PC-9 (cell line): ENCODE measurements at regions not wholly inside any gene's neighbourhood (a gene's known extent, or its start where the extent isn't known, plus 50 kb on each side); places are given as distances from the start of the nearest gene placed in this dataset.

ENCODE experiments used
- BruUV-seq: library from RNA; stranded (reverse); fragments of 400-500 nt; replicated peaks from 2 replicates; lab custom pipeline; 2021; lab: Mats Ljungman, UMichigan
- CTCF ChIA-PET: fragments of 300-600 bp; sonication (Branson Sonifier 250); formaldehyde crosslinking; loops from one replicate; lab custom pipeline; 2022; ENCODE audit warnings: antibody characterized with exemption; lab: Charles Lee
- POLR2A ChIA-PET: fragments of 300-600 bp; sonication (Branson Sonifier 250); formaldehyde crosslinking; loops from one replicate; lab custom pipeline; 2022; ENCODE audit warnings: antibody characterized with exemption; ENCODE audit not compliant: unreplicated experiment; lab: Charles Lee
- DNase-seq, 2 experiments: peaks; one replicate each; pipeline versions ENCODE4 v3.0.0 to v3.0.0-alpha.2; 2015 to 2022; ENCODE audit warnings: mixed read lengths in 1 of 2
- H2AFZ ChIP-seq: fragments of 200-600 bp; sonication (generic); 2 replicates; pipeline ENCODE4 v1.8.1; 2017; ENCODE audit warnings: antibody characterized with exemption
- H3F3A ChIP-seq: fragments of 200-600 bp; sonication (generic); 2 replicates; pipeline ENCODE4 v1.8.1; 2017; ENCODE audit warnings: antibody characterized with exemption, mild to moderate bottlenecking, low read depth; ENCODE audit not compliant: insufficient read depth
- H3K27ac ChIP-seq: fragments of 200-600 bp; sonication (generic); 2 replicates; pipeline ENCODE4 v1.6.1; 2016; ENCODE audit warnings: mixed run types
- H3K27me3 ChIP-seq: fragments of 200-600 bp; sonication (generic); 2 replicates; pipeline ENCODE4 v1.6.1; 2016; ENCODE audit warnings: low read depth, mixed run types; ENCODE audit not compliant: insufficient read depth
- H3K36me3 ChIP-seq: fragments of 200-600 bp; sonication (generic); 2 replicates; pipeline ENCODE4 v1.6.1; 2016; ENCODE audit warnings: low read depth, mixed run types
- H3K4me1 ChIP-seq: fragments of 200-600 bp; sonication (generic); replicated peaks from 2 replicates; pipeline ENCODE4 v1.6.1; 2016; ENCODE audit warnings: mixed run types; ENCODE audit not compliant: insufficient read depth
- H3K4me2 ChIP-seq: fragments of 200-600 bp; sonication (generic); 2 replicates; pipeline ENCODE4 v1.6.1; 2017; ENCODE audit warnings: mixed run types
- H3K4me3 ChIP-seq: fragments of 200-600 bp; sonication (generic); 2 replicates; pipeline ENCODE4 v1.6.1; 2016; ENCODE audit warnings: mixed run types
- H3K79me2 ChIP-seq: fragments of 200-600 bp; sonication (generic); 2 replicates; pipeline ENCODE4 v1.6.1; 2017; ENCODE audit warnings: low read depth, mixed run types
- H3K9me2 ChIP-seq: fragments of 200-600 bp; sonication (generic); 2 replicates; pipeline ENCODE4 v1.8.1; 2017; ENCODE audit warnings: mild to moderate bottlenecking; ENCODE audit not compliant: insufficient read depth
- H3K9me3 ChIP-seq: fragments of 200-600 bp; sonication (generic); 2 replicates; pipeline ENCODE4 v1.8.1; 2016; ENCODE audit warnings: low read depth; ENCODE audit not compliant: insufficient read depth
- H4K20me1 ChIP-seq: fragments of 200-600 bp; sonication (generic); 2 replicates; pipeline ENCODE4 v1.8.1; 2017; ENCODE audit not compliant: insufficient read depth
- CTCF ChIP-seq: fragments of 200-600 bp; sonication (generic); conservative IDR thresholded peaks from 2 replicates; pipeline ENCODE4 v1.6.1; 2017; ENCODE audit warnings: mixed run types, antibody characterized with exemption, mild to moderate bottlenecking, moderate library complexity
- EZH2 ChIP-seq: fragments of 200-600 bp; sonication (generic); IDR thresholded peaks from 2 replicates; pipeline ENCODE4 v1.8.0; 2017; ENCODE audit warnings: antibody characterized with exemption, low read depth
- intact Hi-C: fragments of 100-400 bp; cut with micrococcal nuclease; formaldehyde crosslinking; loops from one replicate; pipeline ENCODE4 v1.10.0; 2022; ENCODE audit not compliant: unreplicated experiment

GRCh38 chr15:95503640-95504225 is 826.8 kb upstream of the NR2F2 start:
- no peaks in the 10 kb centered on the region for H3K9me3 ChIP-seq
- no peaks in the 10 kb centered on the region for H3F3A ChIP-seq
- TF ChIP-seq EZH2: no peak
- no peak for TF ChIP-seq CTCF
- CTCF ChIA-PET: no interaction called here
- no peak overlapping the region for H3K4me3 ChIP-seq
- POLR2A ChIA-PET: no interaction called here
- no TSS peak for BruUV-seq
- H3K27me3 ChIP-seq: no peaks in the 10 kb centered on the region
- no peak for DNase-seq
- H3K36me3 ChIP-seq: no peaks in the 10 kb centered on the region
- no peak overlapping the region for H3K27ac ChIP-seq
- no peaks in the 10 kb centered on the region for H3K9me2 ChIP-seq
- no peaks in the 10 kb centered on the region for H4K20me1 ChIP-seq
- H2AFZ ChIP-seq: no peak overlapping the region
- intact Hi-C loops: no loop called here
- no peak overlapping the region for H3K4me2 ChIP-seq
- H3K79me2 ChIP-seq: no peaks in the 10 kb centered on the region
- no peaks in the 10 kb centered on the region for H3K4me1 ChIP-seq

- Histone ChIP-seq H3K79me2 (no peaks in the 10 kb centered on the region), H3F3A (no peaks in the 10 kb centered on the region), H2AFZ (no peak overlapping the region), H3K36me3 (no peaks in the 10 kb centered on the region), H3K27ac (no peak overlapping the region), H3K4me1 (no peaks in the 10 kb centered on the region), H3K27me3 (no peaks in the 10 kb centered on the region), H3K4me3 (no peak overlapping the region), H3K4me2 (no peak overlapping the region), H3K9me2 (no peaks in the 10 kb centered on the region), H4K20me1 (no peaks in the 10 kb centered on the region), H3K9me3 (no peaks in the 10 kb centered on the region)
- no peak for TF ChIP-seq EZH2
- TF ChIP-seq CTCF: no peak
- BruUV-seq: no TSS peak
- ChIA-PET POLR2A (no interaction called here), CTCF (no interaction called here)
- intact Hi-C loops: no loop called here
- DNase-seq: no peak
Measured at GRCh38 chr15:95511671-95512070, 818.8 kb upstream of the NR2F2 start.

- intact Hi-C loops: no loop called here
- H3K79me2 ChIP-seq: no peaks in the 10 kb centered on the region
- H3K4me2 ChIP-seq: no peak overlapping the region
- no peaks in the 10 kb centered on the region for H3K36me3 ChIP-seq
- BruUV-seq: no TSS peak
- no peaks in the 10 kb centered on the region for H3K9me2 ChIP-seq
- no peaks in the 10 kb centered on the region for H3K4me1 ChIP-seq
- TF ChIP-seq CTCF (no peak), EZH2 (no peak)
- H3F3A ChIP-seq: no peaks in the 10 kb centered on the region
- H3K27me3 ChIP-seq: no peaks in the 10 kb centered on the region
- H4K20me1 ChIP-seq: no peaks in the 10 kb centered on the region
- DNase-seq: no peak
- no peak overlapping the region for H3K27ac ChIP-seq
- CTCF ChIA-PET: no interaction called here
- POLR2A ChIA-PET: no interaction called here
- no peaks in the 10 kb centered on the region for H3K9me3 ChIP-seq
- no peak overlapping the region for H3K4me3 ChIP-seq
- no peak overlapping the region for H2AFZ ChIP-seq
Measured at GRCh38 chr15:95512906-95513305, 817.6 kb upstream of the NR2F2 start.
